ENCODE measurements at regions not wholly inside any gene's neighbourhood (a gene's known extent, or its start where the extent isn't known, plus 50 kb on each side); places are given as distances from the start of the nearest gene placed in this dataset.

DNA sequence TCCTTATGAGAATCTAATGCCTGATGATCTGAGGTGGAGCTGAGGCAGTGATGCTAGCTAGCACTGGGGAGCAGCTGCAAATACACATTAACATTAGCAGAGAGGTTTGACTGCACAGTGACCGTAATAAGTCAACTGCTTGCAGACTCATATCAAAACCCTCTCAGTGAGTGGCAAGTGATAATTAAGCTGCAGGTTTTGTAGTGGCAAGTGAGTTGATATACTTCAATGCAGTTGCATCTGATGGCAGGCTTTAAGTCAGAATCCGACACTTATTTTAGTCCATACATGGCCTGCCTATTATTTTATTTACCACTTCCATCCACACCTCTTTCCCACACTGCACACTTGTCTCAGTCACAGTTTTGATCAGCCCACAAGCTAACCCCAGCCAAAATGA lies 209.2 kb upstream of the IRS2 start:
- WGBS, 5 donors = 92 to 98% (median 93%) methylated on average over 2 of the region's 2 CpGs
- Histone ChIP-seq H3K27ac (no peak overlapping the region), H3K36me3 (no peaks in the 10 kb centered on the region), H3K4me1 (peaks cover 0 to 14% (median 0%) of the 10 kb centered on the region in 4 donors), H3K4me3 (no peak overlapping the region), H3K27me3 (peaks cover 0 to 10% (median 0%) of the 10 kb centered on the region in 3 donors), H3K9me3 (no peaks in the 10 kb centered on the region)
- intact Hi-C loops (cut with DNase I; ENCODE audit: low total_unique reads) = no loop called here
- no peak for DNase-seq
- TF ChIP-seq POLR2AphosphoS5 (IDR thresholded peaks at IDR 0.05) (no peak), EP300 (IDR thresholded peaks at IDR 0.05) (no peak), POLR2A (IDR thresholded peaks at IDR 0.05) (no peak), CTCF (IDR thresholded peaks at IDR 0.05) (no peak)

DNA sequence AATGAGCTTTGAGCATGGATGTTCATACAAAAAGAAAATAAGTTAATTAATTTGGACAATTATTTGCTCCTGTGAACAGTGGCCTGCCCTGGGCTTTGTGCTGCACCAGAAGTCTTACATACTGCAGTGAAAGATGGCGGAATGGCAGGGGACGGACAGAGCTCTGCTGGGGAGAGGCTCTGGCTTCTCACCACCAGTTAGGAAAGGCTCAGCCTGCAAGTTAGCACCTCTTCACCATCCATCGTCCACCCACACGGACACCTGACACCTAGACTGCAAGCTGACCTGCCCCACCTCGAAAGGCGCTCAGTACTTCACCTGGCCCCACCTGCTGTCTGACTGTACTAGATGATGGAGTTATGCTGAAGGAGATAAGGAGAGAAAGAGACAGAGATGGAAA lies 203.9 kb upstream of the IRS2 start:
- TF ChIP-seq EP300 (IDR thresholded peaks at IDR 0.05) (no peak), CTCF (IDR thresholded peaks at IDR 0.05) (no peak), POLR2A (IDR thresholded peaks at IDR 0.05) (no peak), POLR2AphosphoS5 (IDR thresholded peaks at IDR 0.05) (no peak)
- Histone ChIP-seq H3K9me3 (no peaks in the 10 kb centered on the region), H3K27me3 (no peaks in the 10 kb centered on the region), H3K4me1 (no peaks in the 10 kb centered on the region), H3K4me3 (no peak overlapping the region), H3K36me3 (no peaks in the 10 kb centered on the region), H3K27ac (no peak overlapping the region)
- no peak for DNase-seq
- 82 to 90% (median 84%) methylated on average over 6 of the region's 6 CpGs for WGBS, 5 donors
- intact Hi-C loops (cut with DNase I; ENCODE audit: low total_unique reads) = no loop called here

GRCh38 chr13:109989686-109990085 lies 203.3 kb upstream of the IRS2 start:
- Histone ChIP-seq H3K9me3 (no peaks in the 10 kb centered on the region), H3K27me3 (no peaks in the 10 kb centered on the region), H3K4me3 (no peak overlapping the region), H3K4me1 (no peaks in the 10 kb centered on the region), H3K27ac (no peak overlapping the region), H3K36me3 (no peaks in the 10 kb centered on the region)
- WGBS, 5 donors = 79 to 86% (median 83%) methylated on average over 3 of the region's 3 CpGs
- no peak for DNase-seq
- intact Hi-C loops (cut with DNase I; ENCODE audit: low total_unique reads) = no loop called here
- TF ChIP-seq POLR2AphosphoS5 (IDR thresholded peaks at IDR 0.05) = no peak
- TF ChIP-seq CTCF (IDR thresholded peaks at IDR 0.05) = no peak
- no peak for TF ChIP-seq EP300 (IDR thresholded peaks at IDR 0.05)
- no peak for TF ChIP-seq POLR2A (IDR thresholded peaks at IDR 0.05)

- Histone ChIP-seq H3K27me3 (no peaks in the 10 kb centered on the region), H3K4me1 (no peaks in the 10 kb centered on the region), H3K27ac (no peak overlapping the region), H3K9me3 (no peaks in the 10 kb centered on the region), H3K36me3 (no peaks in the 10 kb centered on the region), H3K4me3 (no peak overlapping the region)
- intact Hi-C loops (cut with DNase I; ENCODE audit: low total_unique reads) = no loop called here
- DNase-seq = no peak
- WGBS, 5 donors = 75 to 83% (median 81%) methylated on average over 4 of the region's 4 CpGs
- no peak for TF ChIP-seq POLR2A (IDR thresholded peaks at IDR 0.05)
- no peak for TF ChIP-seq CTCF (IDR thresholded peaks at IDR 0.05)
- TF ChIP-seq POLR2AphosphoS5 (IDR thresholded peaks at IDR 0.05) = no peak
- TF ChIP-seq EP300 (IDR thresholded peaks at IDR 0.05) = no peak
These were observed 202.8 kb upstream of the IRS2 start for GRCh38 chr13:109989155-109989554.
